SK-N-SH (cell line): ENCODE measurements at regions not wholly inside any gene's neighbourhood (a gene's known extent, or its start where the extent isn't known, plus 50 kb on each side); places are given as distances from the start of the nearest gene placed in this dataset.

ENCODE experiments used
- CHD2 ChIP-seq: fragments of 150-350 bp; IDR thresholded peaks from 2 replicates; pipeline ENCODE4 v1.6.1; 2018; ENCODE audit warnings: low read length; ENCODE audit not compliant: partially characterized antibody
- CTCF ChIP-seq: fragments of 200-600 bp; sonication (generic); IDR thresholded peaks from 2 replicates; pipeline ENCODE4 v1.6.1; 2017; ENCODE audit warnings: antibody characterized with exemption, mild to moderate bottlenecking, moderate library complexity
- ELF1 ChIP-seq: IDR thresholded peaks from 2 replicates; pipeline ENCODE4 v1.4.0; 2012
- EP300 ChIP-seq, 2 experiments: IDR thresholded peaks; 2 replicates each; pipeline versions ENCODE4 v1.4.0 to v1.6.1; 2012; ENCODE audit warnings: borderline replicate concordance in 1 of 2, low read depth in 1 of 2, low read length in 1 of 2
- FOSL2 ChIP-seq: IDR thresholded peaks from 2 replicates; pipeline ENCODE4 v1.4.0; 2012; ENCODE audit warnings: low read depth, mild to moderate bottlenecking, moderate library complexity, borderline replicate concordance
- MAX ChIP-seq: IDR thresholded peaks from 2 replicates; pipeline ENCODE4 v1.4.0; 2012; ENCODE audit warnings: low read depth
- MEF2A ChIP-seq: IDR thresholded peaks from 2 replicates; pipeline ENCODE4 v1.4.0; 2012; ENCODE audit warnings: low read depth, borderline replicate concordance
- PBX3 ChIP-seq: IDR thresholded peaks from 2 replicates; pipeline ENCODE4; 2012
- REST ChIP-seq: IDR thresholded peaks from 2 replicates; pipeline ENCODE4 v1.6.1; 2012; ENCODE audit warnings: mild to moderate bottlenecking, low read depth, low read length, moderate library complexity
- SMC3 ChIP-seq: IDR thresholded peaks from 2 replicates; pipeline ENCODE4 v1.6.1; 2012; ENCODE audit warnings: low read depth, low read length, improper control_type of control experiment
- TAF1 ChIP-seq: IDR thresholded peaks from 2 replicates; pipeline ENCODE4 v1.6.1; 2012; ENCODE audit warnings: low read depth, mild to moderate bottlenecking, low read length, moderate library complexity, borderline replicate concordance
- TEAD4 ChIP-seq: IDR thresholded peaks from 2 replicates; pipeline ENCODE4 v1.4.0; 2012; ENCODE audit warnings: mild to moderate bottlenecking, borderline replicate concordance; ENCODE audit not compliant: insufficient read depth
- USF1 ChIP-seq: IDR thresholded peaks from 2 replicates; pipeline ENCODE4 v1.4.0; 2012; ENCODE audit warnings: low read depth, borderline replicate concordance
- USF2 ChIP-seq: fragments of 150-350 bp; IDR thresholded peaks from 2 replicates; pipeline ENCODE4 v1.6.1; 2017; ENCODE audit warnings: antibody characterized with exemption, low read length, low read depth, borderline replicate concordance

- TF ChIP-seq MEF2A = no peak
- peak; percentile 81 for TF ChIP-seq FOSL2
- TF ChIP-seq ELF1 = no peak
- no peak for TF ChIP-seq SMC3
- no peak for TF ChIP-seq REST
- no peak for TF ChIP-seq USF1
- TF ChIP-seq PBX3 = no peak
- TF ChIP-seq CTCF = no peak
- TF ChIP-seq TAF1 = no peak
- no peak; the same call in 1 of the 2 replicates for TF ChIP-seq MAX
- peak; percentile 44; the same call in 1 of the 2 replicates for TF ChIP-seq TEAD4
- no peak for TF ChIP-seq CHD2
- no peak for TF ChIP-seq USF2
- TF ChIP-seq EP300 (IDR thresholded peaks at IDR 0.05; ENCODE audit: borderline replicate concordance in 1 of 2, low read depth in 1 of 2, low read length in 1 of 2) = peak; percentile 7 to 52; a peak in 1 of 4 replicates
Observed at GRCh38 chr10:88165849-88166271, 302.4 kb downstream of the PTEN start (continued).
